Kidney capillary endothelial cell (primary cell): ENCODE measurements at regions not wholly inside any gene's neighbourhood (a gene's known extent, or its start where the extent isn't known, plus 50 kb on each side); places are given as distances from the start of the nearest gene placed in this dataset.

Source experiments
- DNase-seq: peaks from one replicate; pipeline ENCODE4 v3.0.0-alpha.2; 2018; ENCODE audit warnings: low spot score

DNA sequence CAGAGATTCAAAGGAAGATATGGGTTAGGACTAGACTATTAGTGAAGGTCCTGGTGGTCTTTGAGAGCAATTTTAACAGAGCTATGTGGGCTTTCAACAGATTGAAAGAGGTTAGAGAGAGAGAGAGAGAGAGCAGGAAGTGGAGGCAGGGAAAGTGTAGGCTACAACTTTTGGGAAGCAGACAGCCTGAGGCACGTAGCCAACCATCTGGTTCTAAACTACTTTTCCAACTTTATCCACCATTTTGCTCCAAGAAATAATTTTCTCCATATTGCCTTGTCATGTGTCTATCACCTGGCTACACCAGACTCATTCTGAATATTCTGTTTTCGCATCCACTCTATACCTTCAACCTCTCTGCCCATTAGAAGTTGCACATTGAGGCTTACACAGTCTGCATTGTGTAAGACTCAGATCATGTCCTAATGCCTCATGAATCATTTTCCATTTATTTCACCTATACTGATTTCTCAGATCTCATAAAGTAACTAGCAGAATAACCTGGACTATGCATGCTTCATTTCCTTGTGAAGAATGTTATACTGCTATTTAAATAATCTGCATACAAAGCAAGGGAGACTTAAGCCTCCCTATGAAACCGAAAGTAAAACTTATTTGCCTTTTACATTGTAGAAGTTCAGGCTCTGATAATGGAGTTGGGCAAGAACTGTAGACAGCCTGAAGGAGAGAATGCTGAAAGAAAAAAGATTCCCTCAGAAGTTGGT, 235.6 kb downstream of the ELAVL2 start:
- no peak for DNase-seq

DNA sequence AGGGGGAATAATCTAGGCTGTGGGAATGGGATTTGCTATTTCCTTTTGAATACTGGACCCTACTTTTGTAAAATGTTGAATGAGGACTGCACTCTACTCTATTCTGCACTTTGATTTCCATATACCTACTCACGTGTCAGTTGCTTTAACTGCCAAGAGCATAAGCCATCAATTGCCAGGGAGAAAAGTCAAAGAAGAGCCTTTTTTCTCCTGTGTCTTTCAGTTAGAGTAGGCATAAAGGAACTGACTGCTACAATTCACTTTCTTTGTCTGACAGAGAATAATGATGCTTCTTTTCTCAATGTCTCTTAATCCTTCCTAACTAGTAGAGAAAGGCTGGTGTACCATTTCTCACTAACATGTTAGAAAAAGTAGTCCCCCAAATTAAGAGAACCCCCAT, 231.6 kb downstream of the ELAVL2 start:
- no peak for DNase-seq

- DNase-seq = peak; percentile 36
Measured at GRCh38 chr9:23596913-23597634, 229.0 kb downstream of the ELAVL2 start.

DNA sequence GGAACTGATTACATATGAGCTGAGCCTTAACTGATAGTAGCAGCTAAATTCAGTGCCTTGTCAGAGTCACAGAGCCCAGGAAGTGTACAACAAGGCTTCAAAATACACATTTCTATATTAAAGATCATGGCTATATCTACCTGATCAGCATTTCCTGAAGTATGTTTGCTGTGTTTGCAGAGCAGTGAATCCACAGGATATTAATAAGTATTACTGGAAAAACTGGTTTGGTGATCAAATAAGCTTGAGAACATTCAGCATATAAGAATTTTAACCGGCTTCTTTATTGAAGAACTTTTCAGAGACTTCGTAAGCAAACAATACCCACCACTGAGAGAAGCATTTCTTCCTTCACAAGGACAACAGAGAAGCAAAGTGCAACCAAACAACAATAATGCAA, 227.0 kb downstream of the ELAVL2 start:
- DNase-seq = no peak

DNA sequence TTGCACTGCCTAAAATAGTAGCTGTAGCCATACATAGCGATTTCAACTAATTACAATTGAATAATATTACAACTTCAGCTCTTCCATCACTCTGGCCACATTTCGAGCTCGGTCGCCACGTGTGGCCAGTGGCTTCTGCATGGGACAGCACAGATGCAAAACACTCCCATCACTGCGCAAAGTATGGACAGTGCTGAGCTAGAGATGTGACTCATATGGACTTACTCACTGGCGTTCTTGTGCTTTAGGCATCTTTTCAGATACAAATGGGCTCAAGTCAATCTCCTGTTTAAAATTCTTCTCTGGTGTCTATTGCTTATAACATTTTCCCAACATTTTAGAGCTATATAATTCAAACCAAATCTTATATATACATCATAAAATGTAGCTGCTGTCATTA, 222.7 kb downstream of the ELAVL2 start:
- DNase-seq = no peak

DNA sequence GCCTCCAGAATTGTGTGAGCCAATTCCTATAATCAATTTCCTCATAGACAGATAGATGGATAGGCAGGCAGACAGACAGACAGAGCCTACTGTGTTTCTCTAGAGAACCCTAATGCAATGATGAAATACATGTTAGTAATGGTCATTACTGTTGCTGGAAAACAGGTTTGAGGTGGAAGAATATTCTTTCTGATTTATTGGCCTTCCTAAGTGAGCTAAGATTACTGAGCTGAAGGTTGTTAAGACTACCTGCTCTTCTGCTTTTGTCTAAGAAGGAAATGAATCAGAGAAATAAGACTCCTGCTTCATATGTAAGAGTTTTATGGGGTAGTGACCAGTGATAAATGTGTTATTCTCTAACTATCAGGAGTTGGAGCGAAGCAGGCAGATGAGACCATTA, 219.9 kb downstream of the ELAVL2 start:
- DNase-seq = no peak

DNA sequence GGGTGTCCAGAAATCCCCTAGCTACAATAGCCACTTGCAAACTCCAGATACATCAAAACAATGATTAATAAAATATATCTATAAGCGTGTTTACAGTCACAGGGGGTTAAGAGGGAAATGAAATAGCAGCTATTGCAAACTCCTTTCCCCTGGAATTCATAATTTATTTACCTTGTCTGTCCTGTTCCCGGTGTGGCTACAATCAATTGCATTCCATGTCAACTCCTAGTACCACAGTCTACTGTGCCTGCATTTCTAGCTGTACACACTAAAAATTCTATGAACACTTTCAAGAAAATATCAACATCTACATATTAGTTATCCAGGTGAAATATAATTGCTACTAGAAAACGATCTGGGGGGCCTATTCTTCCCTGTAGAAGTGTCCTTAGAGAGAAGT, 217.6 kb downstream of the ELAVL2 start:
- no peak for DNase-seq

GRCh38 chr9:23611869-23612268, 214.2 kb downstream of the ELAVL2 start:
- peak; percentile 66 for DNase-seq

DNA sequence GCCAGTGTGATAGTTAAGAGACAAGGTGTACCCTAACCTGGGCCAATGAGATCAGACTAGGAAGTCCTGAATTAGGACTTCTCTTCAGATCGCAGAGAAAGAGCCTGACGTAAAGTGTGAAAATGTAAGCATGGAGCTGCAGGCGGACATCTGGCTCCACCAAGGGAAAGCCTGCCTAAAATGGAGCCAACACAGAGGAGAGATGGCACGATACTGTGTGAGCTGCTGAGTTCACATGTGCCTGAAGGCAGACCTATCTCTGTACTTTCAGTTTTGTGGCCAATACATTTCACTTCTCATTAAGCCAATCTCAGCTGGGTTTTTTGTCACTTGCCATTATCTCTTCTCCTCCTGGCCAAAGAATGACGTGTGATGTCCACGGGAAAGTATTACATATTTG, 210.5 kb downstream of the ELAVL2 start:
- no peak for DNase-seq

DNA sequence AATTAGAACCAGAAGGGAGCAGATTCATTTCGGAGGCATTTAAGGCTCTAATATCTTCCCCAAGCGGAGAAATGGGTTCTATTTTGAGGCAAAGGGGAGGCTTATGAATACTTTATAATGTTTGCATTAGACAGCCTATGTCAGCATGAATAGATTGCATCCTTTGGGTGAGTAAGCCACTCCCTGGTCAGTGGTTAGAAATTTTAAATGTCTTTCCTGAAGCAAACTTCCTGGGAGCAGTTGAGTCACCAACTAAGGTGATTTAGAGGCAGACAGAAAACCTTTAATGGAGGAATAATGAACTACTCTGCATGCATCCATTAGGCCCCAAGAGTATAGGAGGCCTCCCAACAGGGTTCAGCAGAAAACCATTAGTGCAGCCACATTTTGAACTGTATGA, 204.9 kb downstream of the ELAVL2 start:
- DNase-seq = peak; percentile 65

- peak; percentile 91 for DNase-seq
Measured at GRCh38 chr9:23621924-23622323, 204.1 kb downstream of the ELAVL2 start.

DNA sequence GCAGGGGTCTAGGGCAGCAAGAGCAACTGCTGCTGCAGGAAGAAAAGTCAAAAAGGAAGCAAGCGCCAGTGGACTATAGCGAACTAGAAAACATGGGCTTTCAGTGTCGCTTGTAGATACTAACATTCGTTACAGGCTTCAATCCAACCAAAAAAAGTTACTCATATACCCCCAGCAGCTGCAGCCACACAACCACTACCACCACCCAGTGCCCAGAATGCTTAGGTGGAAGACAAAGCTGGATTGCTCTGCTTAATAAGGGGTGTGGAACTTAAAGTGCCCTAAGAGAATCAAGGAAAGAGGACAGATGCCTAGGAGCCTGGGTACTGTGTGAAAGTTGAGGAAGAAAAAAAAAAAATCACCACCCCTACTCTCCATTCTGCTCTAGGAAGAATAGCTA, 203.6 kb downstream of the ELAVL2 start:
- peak; percentile 40 for DNase-seq

- DNase-seq = no peak
Measured at GRCh38 chr9:23630488-23630887, 195.6 kb downstream of the ELAVL2 start.

DNA sequence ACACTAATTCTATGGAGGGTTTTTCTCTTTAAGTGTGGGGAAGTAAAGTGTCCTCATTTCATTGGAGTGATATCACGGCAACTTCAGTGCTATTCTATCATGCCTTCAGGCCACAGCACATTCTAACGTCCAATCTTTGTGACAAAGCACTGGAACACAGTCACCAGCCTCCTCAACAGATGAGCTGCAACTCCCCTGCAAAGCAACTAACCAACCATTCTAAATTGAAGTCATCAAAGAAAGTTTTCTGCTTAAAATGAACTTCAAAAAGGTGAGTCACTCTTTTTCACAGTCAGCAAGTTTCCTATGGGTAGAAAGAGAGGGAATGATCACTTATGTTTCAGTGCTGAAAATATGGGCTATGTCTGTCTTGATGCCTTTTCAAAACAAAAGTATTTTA, 190.8 kb downstream of the ELAVL2 start:
- no peak for DNase-seq

DNA sequence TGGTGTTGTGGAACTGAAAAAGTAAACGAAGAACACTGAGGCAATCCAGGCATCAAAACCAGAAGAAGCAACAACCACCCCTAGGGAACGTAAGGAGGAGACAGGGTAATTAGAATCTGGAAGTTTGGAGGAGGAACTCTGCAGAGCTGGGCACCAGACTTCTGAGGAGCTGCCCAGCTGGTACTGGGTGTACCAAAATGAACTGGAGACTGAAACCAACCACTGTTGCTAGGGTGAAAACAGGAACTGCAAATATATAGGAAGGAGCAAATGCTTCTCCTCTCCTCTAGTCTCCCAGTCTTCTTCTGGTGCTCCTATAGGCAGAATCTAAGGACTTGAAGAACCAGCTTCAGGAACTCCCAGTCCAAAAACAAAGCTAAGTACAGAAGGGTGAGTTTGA, 189.8 kb downstream of the ELAVL2 start:
- no peak for DNase-seq

DNA sequence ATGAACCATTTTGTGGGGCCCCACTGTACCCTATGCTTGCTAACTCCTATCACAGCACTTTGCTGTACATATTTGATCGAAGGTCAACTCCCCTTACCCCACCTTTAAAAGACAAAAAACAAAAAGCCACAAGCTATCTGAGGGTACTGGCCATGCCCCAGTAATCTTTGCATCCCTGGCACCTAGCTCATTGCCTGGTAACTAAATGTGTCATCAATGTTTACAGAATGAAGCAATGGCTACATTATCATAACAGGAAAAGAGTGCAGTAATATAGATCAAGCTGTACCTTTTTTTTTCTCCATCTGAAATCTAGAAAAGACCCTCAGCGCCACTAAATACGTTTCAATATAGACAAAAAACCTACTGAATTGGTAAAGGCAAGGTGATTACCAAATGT, 188.0 kb downstream of the ELAVL2 start:
- no peak for DNase-seq

- DNase-seq = peak; percentile 10
Measured at GRCh38 chr9:23638837-23639426, 187.1 kb downstream of the ELAVL2 start.
